IMR-90 (cell line): ENCODE measurements at regions not wholly inside any gene's neighbourhood (a gene's known extent, or its start where the extent isn't known, plus 50 kb on each side); places are given as distances from the start of the nearest gene placed in this dataset.

Source experiments
- ATAC-seq: fragments of 200-7000 bp; cut with Tn5 transposase; 2 replicates; pipeline ENCODE4 v1.9.1; 2020; ENCODE audit warnings: low read depth, mild to moderate bottlenecking, moderate library complexity
- BruUV-seq: library from RNA; stranded (reverse); fragments of 400-500 nt; replicated peaks from 2 replicates; lab custom pipeline; 2021; lab: Mats Ljungman, UMichigan
- CTCF ChIA-PET: fragments of 300-600 bp; formaldehyde crosslinking; extraction: SDS; loops from one replicate; lab custom pipeline; 2021; ENCODE audit warnings: antibody characterized with exemption; lab: Yijun Ruan, JAX
- POLR2A ChIA-PET: fragments of 300-600 bp; sonication (Branson Sonifier 250); formaldehyde crosslinking; loops from one replicate; lab custom pipeline; 2022; ENCODE audit warnings: antibody characterized with exemption; ENCODE audit not compliant: unreplicated experiment; lab: Charles Lee
- DNase-seq: peaks from one replicate; pipeline ENCODE4 v3.0.0; 2013
- H2AFZ ChIP-seq: replicated peaks from 2 replicates; pipeline ENCODE3; 2013; ENCODE audit warnings: low read length, mild to moderate bottlenecking; ENCODE audit not compliant: poor library complexity
- H2AK5ac ChIP-seq: 2 replicates; pipeline ENCODE4 v1.6.1; 2013; ENCODE audit warnings: low read depth, low read length, inconsistent platforms
- H2AK9ac ChIP-seq: replicated peaks from 2 replicates; pipeline ENCODE3; 2013; ENCODE audit warnings: mild to moderate bottlenecking, low read depth, low read length, moderate library complexity; ENCODE audit not compliant: poor library complexity
- H2BK120ac ChIP-seq: 2 replicates; pipeline ENCODE4 v1.6.1; 2013; ENCODE audit warnings: low read depth, low read length, inconsistent platforms
- H2BK15ac ChIP-seq: 3 replicates; pipeline ENCODE4 v1.6.1; 2013; ENCODE audit warnings: low read depth, low read length, inconsistent platforms
- H2BK20ac ChIP-seq: 2 replicates; pipeline ENCODE4 v1.6.1; 2013; ENCODE audit warnings: low read depth, mild to moderate bottlenecking, inconsistent platforms, low read length, moderate library complexity
- H2BK5ac ChIP-seq: 2 replicates; pipeline ENCODE4 v1.6.1; 2013; ENCODE audit warnings: mild to moderate bottlenecking, low read depth, low read length, inconsistent platforms; ENCODE audit not compliant: poor library complexity, severe bottlenecking
- H3K14ac ChIP-seq: replicated peaks from 2 replicates; pipeline ENCODE4 v1.6.1; 2013; ENCODE audit warnings: low read depth, low read length, inconsistent platforms
- H3K18ac ChIP-seq: 2 replicates; pipeline ENCODE4 v1.6.1; 2013; ENCODE audit warnings: low read depth, low read length, control low read depth
- H3K23ac ChIP-seq: 2 replicates; pipeline ENCODE4 v1.6.1; 2013; ENCODE audit warnings: low read depth, low read length, inconsistent platforms
- H3K27ac ChIP-seq: 2 replicates; pipeline ENCODE4 v1.5.1; 2013; ENCODE audit warnings: mild to moderate bottlenecking, control low read depth, low read length; ENCODE audit not compliant: insufficient read depth
- H3K27me3 ChIP-seq: 2 replicates; pipeline ENCODE4 v1.6.1; 2013; ENCODE audit warnings: low read length; ENCODE audit not compliant: control insufficient read depth, insufficient read depth
- H3K36me3 ChIP-seq: 2 replicates; pipeline ENCODE4 v1.6.1; 2013; ENCODE audit warnings: low read length, mixed read lengths; ENCODE audit not compliant: control insufficient read depth, insufficient read depth
- H3K4ac ChIP-seq: 2 replicates; pipeline ENCODE4 v1.6.1; 2013; ENCODE audit warnings: low read depth, low read length, inconsistent platforms
- H3K4me1 ChIP-seq: 2 replicates; pipeline ENCODE4 v1.6.1; 2013; ENCODE audit warnings: low read length, mixed read lengths; ENCODE audit not compliant: control insufficient read depth, insufficient read depth
- H3K4me2 ChIP-seq: 2 replicates; pipeline ENCODE4 v1.6.1; 2013; ENCODE audit warnings: low read depth, mild to moderate bottlenecking, control low read depth, low read length, moderate library complexity
- H3K4me3 ChIP-seq: 2 replicates; pipeline ENCODE4 v1.5.1; 2013; ENCODE audit warnings: low read depth, mild to moderate bottlenecking, control low read depth, low read length, moderate library complexity; ENCODE audit not compliant: insufficient read depth
- H3K56ac ChIP-seq: 2 replicates; pipeline ENCODE4 v1.6.1; 2013; ENCODE audit warnings: low read length, inconsistent platforms; ENCODE audit not compliant: insufficient read depth; ENCODE audit errors: extremely low read depth
- H3K79me1 ChIP-seq, 2 experiments: 2 replicates each; pipeline ENCODE4 v1.6.1; 2013; ENCODE audit warnings: low read length in 2 of 2, inconsistent platforms in 1 of 2, low read depth in 1 of 2
- H3K9ac ChIP-seq: 2 replicates; pipeline ENCODE4 v1.6.1; 2013; ENCODE audit warnings: low read depth, low read length, control low read depth
- H3K9me1 ChIP-seq: 2 replicates; pipeline ENCODE4 v1.6.1; 2013; ENCODE audit warnings: low read length, inconsistent platforms; ENCODE audit not compliant: insufficient read depth
- H3K9me3 ChIP-seq: 2 replicates; pipeline ENCODE4 v1.6.1; 2013; ENCODE audit warnings: low read length; ENCODE audit not compliant: control insufficient read depth, insufficient read depth
- H4K20me1 ChIP-seq: 2 replicates; pipeline ENCODE4 v1.6.1; 2013; ENCODE audit warnings: low read length, inconsistent platforms; ENCODE audit not compliant: insufficient read depth
- H4K5ac ChIP-seq: 2 replicates; pipeline ENCODE4 v1.6.1; 2013; ENCODE audit warnings: mild to moderate bottlenecking, low read depth, low read length, control low read depth
- H4K8ac ChIP-seq, 2 experiments: 2 replicates each; pipeline ENCODE4 v1.6.1; 2013; ENCODE audit warnings: low read depth in 2 of 2, low read length in 2 of 2, control low read depth in 1 of 2, inconsistent platforms in 1 of 2
- H4K91ac ChIP-seq: 2 replicates; pipeline ENCODE4 v1.6.1; 2013; ENCODE audit warnings: low read depth, low read length, inconsistent platforms; ENCODE audit not compliant: insufficient read depth
- BHLHE40 ChIP-seq: fragments of 150-350 bp; IDR thresholded peaks from 2 replicates; pipeline ENCODE4 v1.6.1; 2016; ENCODE audit warnings: mild to moderate bottlenecking, low read depth, low read length
- CEBPB ChIP-seq: IDR thresholded peaks from 2 replicates; pipeline ENCODE4 v1.6.1; 2012; ENCODE audit warnings: low read depth, low read length, improper control_type of control experiment
- CHD1 ChIP-seq: IDR thresholded peaks from 2 replicates; pipeline ENCODE4 v1.6.1; 2012; ENCODE audit warnings: low read depth, low read length, improper control_type of control experiment
- CTCF ChIP-seq: conservative IDR thresholded peaks from 2 replicates; pipeline ENCODE4 v1.5.1; 2012; ENCODE audit warnings: mild to moderate bottlenecking, low read depth, low read length, improper control_type of control experiment
- ELK1 ChIP-seq: fragments of 150-350 bp; IDR thresholded peaks from 2 replicates; pipeline ENCODE4 v1.6.1; 2016; ENCODE audit warnings: low read depth, mild to moderate bottlenecking, low read length, moderate library complexity, borderline replicate concordance
- FOS ChIP-seq: fragments of 150-350 bp; IDR thresholded peaks from 2 replicates; pipeline ENCODE4 v1.6.1; 2016; ENCODE audit warnings: low read depth, low read length
- MAFK ChIP-seq: IDR thresholded peaks from 2 replicates; pipeline ENCODE4 v1.6.1; 2012; ENCODE audit warnings: low read depth, low read length, improper control_type of control experiment
- MAZ ChIP-seq: IDR thresholded peaks from 2 replicates; pipeline ENCODE4 v1.6.1; 2012; ENCODE audit warnings: low read depth, mild to moderate bottlenecking, low read length, improper control_type of control experiment, moderate library complexity, borderline replicate concordance
- MXI1 ChIP-seq: IDR thresholded peaks from 2 replicates; pipeline ENCODE4 v1.6.1; 2012; ENCODE audit warnings: low read depth, mild to moderate bottlenecking, low read length, moderate library complexity, borderline replicate concordance
- NFE2L2 ChIP-seq: fragments of 150-350 bp; IDR thresholded peaks from 2 replicates; pipeline ENCODE4 v1.6.1; 2016; ENCODE audit warnings: low read depth, mild to moderate bottlenecking, low read length
- RCOR1 ChIP-seq: IDR thresholded peaks from 2 replicates; pipeline ENCODE4 v1.6.1; 2012; ENCODE audit warnings: mild to moderate bottlenecking, low read length, improper control_type of control experiment; ENCODE audit not compliant: insufficient replicate concordance
- SMC3 ChIP-seq: fragments of 150-350 bp; IDR thresholded peaks from 2 replicates; pipeline ENCODE4 v1.6.1; 2016; ENCODE audit warnings: low read depth, mild to moderate bottlenecking, antibody characterized with exemption, low read length, moderate library complexity
- WGBS, 2 experiments: methylation state at CpG; one replicate each; pipeline versions ENCODE4 v1.1.5 to v1.1.7; 2013; ENCODE audit warnings: missing lambda C conversion rate in 2 of 2; ENCODE audit not compliant: insufficient read length in 1 of 2; ENCODE audit errors: extremely low coverage in 2 of 2; 5-methylcytosine and 5-hydroxymethylcytosine counted together
- dilution Hi-C: fragments of 300-500 bp; cut with HindIII; formaldehyde crosslinking; loops from one replicate; pipeline ENCODE4 v1.14.3; 2018; ENCODE audit warnings: low sequenced_read_pairs; ENCODE audit not compliant: unreplicated experiment
- in situ Hi-C: fragments of 300-500 bp; cut with MboI; formaldehyde crosslinking; loops from 3 replicates; pipeline ENCODE4 v1.14.3; 2019; ENCODE audit warnings: low sequenced_read_pairs, inconsistent platforms, mixed read lengths
- intact Hi-C: fragments of 100-400 bp; cut with micrococcal nuclease; formaldehyde crosslinking; loops from 2 replicates; pipeline ENCODE4 v1.10.0; 2022

- Histone ChIP-seq H2BK20ac (no peak overlapping the region), H3K14ac (no peak overlapping the region), H3K23ac (no peak overlapping the region), H3K4me3 (no peak overlapping the region), H4K8ac (no peak overlapping the region), H3K9me1 (no peaks in the 10 kb centered on the region), H3K18ac (no peak overlapping the region), H4K91ac (no peak overlapping the region), H3K9me3 (peaks cover 33% of the 10 kb centered on the region), H3K56ac (no peak overlapping the region), H3K9ac (no peak overlapping the region), H3K4ac (no peak overlapping the region), H3K79me1 (no peaks in the 10 kb centered on the region), H3K27me3 (no peaks in the 10 kb centered on the region), H3K36me3 (no peaks in the 10 kb centered on the region), H3K4me2 (no peak overlapping the region), H2AK5ac (no peak overlapping the region), H4K20me1 (no peaks in the 10 kb centered on the region), H3K4me1 (no peaks in the 10 kb centered on the region), H2BK5ac (no peak overlapping the region), H2AK9ac (no peak overlapping the region), H2BK15ac (no peak overlapping the region), H2AFZ (no peak overlapping the region), H2BK120ac (no peak overlapping the region), H3K27ac (no peak overlapping the region), H4K5ac (no peak overlapping the region)
- CTCF ChIA-PET = no interaction called here
- dilution Hi-C loops = no loop called here
- DNase-seq = no peak
- in situ Hi-C loops = no loop called here
- intact Hi-C loops = no loop called here
- no peak for TF ChIP-seq MXI1
- TF ChIP-seq MAFK = no peak
- TF ChIP-seq CHD1 = no peak
- no peak for TF ChIP-seq BHLHE40
- no peak for TF ChIP-seq CTCF
- TF ChIP-seq SMC3 = no peak
- TF ChIP-seq CEBPB = no peak
- TF ChIP-seq MAZ = no peak
- TF ChIP-seq ELK1 = no peak
- TF ChIP-seq RCOR1 = no peak
- TF ChIP-seq FOS = no peak
- no peak for TF ChIP-seq NFE2L2
- no CpG with 5 or more reads among the region's 8 CpGs for WGBS, 2 experiments
- BruUV-seq = no TSS peak
- POLR2A ChIA-PET = no interaction called here
- ATAC-seq = no peak
These were observed 170.0 kb upstream of the ALKAL2 start for GRCh38 chr2:457792-458424.
